Non-pigmented ciliary epithelial cell (primary cell): ENCODE measurements at regions not wholly inside any gene's neighbourhood (a gene's known extent, or its start where the extent isn't known, plus 50 kb on each side); places are given as distances from the start of the nearest gene placed in this dataset.

ENCODE experiments used
- DNase-seq: peaks from one replicate; pipeline ENCODE4 v3.0.0-alpha.2; 2010; ENCODE audit warnings: low read depth

DNA sequence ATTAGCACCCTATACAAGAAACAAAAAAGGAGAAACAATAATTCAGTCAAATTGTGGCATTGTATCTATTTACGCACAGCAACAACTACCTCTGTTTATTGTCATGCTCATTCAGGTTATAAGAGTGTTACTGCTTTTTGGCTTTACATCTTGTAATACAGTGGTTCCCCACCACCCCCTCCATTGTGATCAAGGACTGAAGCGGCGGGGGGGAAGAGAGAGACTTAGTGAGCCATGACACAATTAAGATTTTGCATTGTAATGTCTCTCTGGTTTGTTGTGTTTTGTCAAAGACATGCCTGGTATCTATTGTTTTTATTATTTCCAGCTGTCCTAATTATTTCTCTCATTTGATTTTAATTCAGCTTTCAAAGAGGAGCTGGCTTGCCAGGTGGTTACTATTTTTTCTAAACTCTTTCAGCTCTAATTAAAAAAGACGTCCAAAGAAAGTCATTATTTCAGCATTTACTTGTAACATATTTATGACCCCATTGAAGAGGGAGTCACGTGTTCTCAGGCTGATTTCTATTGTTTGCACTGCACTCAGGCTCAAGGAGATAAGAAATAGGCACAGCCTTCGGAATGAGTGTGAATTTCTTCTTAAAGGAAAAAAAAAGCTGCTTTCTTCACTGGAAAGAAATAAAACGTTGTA lies 234.4 kb upstream of the TBL1XR1 start:
- no peak for DNase-seq

DNA sequence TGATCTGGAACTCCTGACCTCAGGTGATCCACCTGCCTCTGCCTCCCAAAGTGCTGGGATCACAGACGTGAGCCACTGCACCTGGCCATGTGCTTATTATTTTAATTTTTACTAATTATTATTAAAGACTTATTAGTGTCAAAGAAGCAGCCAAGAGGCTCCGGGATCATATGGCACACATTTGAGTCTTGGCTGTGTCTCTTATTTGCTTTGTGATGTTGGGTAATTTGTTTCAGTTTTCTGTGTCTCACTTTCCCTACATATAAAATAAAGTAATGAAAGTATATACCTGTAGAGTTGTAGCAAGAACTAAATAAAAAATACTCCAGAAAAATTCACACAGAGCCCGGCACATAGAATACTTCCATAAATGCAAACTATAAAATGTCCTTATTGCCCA lies 238.0 kb upstream of the TBL1XR1 start:
- DNase-seq = no peak

GRCh38 chr3:177437513-177438337 lies 240.4 kb upstream of the TBL1XR1 start:
- no peak for DNase-seq

DNA sequence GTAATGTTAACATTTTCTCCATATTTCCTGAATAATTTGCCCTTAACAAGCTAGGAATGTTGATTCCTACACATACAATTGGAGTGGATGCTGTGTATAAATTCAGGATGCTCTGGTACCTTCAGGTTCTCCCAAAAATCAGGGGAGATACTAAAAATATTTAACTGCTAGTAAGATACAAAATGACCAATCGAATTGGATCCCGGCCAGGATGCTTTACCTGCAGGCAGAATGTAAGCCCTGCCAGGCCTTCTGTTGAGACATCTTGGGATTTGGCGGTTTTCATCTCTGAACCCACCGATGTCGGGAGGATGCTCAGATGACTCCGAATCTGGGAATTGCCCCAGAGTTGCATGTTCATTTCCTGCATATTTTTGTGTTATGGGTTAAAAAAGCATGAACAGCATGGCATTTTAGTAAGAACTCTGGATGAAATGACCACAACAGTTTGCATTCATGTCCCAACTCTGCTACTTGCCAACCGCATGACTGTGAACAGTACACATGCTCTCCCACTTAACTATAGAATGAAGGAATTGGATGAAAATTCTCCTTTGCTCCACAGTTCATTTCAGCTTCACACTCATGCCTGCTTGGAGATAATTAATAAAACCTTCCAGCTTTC lies 241.4 kb upstream of the TBL1XR1 start:
- no peak for DNase-seq

DNA sequence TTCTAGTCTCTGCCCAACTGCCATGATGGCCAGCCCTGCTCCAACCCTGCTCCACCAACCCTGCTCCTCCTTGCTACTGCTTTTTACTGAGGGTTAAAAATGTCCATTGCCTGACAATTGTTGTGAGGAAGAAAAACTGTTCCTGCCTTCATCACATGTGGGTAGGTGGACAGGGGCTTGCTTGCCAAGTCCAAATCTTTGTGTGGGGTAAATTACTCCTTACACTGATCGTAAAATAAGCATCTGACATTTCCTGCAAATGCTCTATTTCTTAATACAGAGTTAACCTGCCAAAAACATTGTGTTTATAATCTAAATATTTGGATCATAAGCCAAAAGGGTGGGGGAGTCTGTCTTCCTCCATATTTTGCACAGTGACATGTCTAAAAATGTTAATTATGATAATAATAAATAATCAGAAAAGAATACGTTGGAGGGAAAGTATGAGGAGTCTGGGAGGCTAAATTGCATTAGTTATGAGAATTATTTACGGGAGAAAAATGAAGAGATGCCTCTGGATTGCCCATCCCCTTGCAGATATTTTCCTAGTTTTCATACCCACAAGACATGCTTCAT lies 242.5 kb upstream of the TBL1XR1 start:
- DNase-seq = no peak

DNA sequence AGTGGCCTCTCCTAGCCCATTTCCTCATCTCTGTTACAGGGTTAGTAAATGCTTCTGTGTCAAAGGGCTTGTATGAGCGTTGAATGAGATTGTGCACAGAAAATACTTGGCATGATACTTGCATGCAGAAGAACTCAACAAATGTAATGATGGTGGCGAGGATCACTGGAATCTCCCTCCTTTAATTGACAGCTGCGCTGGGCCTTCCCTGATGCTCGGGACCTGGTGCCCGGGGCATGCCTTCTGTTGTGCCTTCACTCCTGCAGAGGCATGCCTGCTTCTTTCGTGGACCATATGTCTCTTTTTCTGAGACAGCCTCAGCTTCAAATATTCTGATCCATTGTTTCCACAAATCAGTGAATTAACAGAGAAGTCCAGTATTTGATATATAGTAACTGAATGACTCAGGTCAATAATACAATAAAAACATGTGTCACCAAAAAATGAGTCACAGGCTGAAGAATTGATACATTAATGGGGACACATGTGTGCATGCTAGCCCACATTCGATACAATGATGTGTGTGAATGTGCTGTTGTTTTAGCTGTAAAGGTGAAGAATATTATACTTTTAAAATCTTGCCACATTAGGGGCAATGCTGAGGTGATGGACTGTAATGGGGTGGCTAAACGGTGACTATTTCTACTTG lies 243.3 kb upstream of the TBL1XR1 start:
- no peak for DNase-seq

- DNase-seq = no peak
These were observed 244.1 kb upstream of the TBL1XR1 start for GRCh38 chr3:177441276-177441812.

- no peak for DNase-seq
These were observed 244.7 kb upstream of the TBL1XR1 start for GRCh38 chr3:177441813-177442646.

- no peak for DNase-seq
These were observed 246.2 kb upstream of the TBL1XR1 start for GRCh38 chr3:177443469-177443868.

- DNase-seq = no peak
These were observed 247.4 kb upstream of the TBL1XR1 start for GRCh38 chr3:177444696-177445095.

GRCh38 chr3:177445549-177445948 lies 248.3 kb upstream of the TBL1XR1 start:
- DNase-seq = no peak

DNA sequence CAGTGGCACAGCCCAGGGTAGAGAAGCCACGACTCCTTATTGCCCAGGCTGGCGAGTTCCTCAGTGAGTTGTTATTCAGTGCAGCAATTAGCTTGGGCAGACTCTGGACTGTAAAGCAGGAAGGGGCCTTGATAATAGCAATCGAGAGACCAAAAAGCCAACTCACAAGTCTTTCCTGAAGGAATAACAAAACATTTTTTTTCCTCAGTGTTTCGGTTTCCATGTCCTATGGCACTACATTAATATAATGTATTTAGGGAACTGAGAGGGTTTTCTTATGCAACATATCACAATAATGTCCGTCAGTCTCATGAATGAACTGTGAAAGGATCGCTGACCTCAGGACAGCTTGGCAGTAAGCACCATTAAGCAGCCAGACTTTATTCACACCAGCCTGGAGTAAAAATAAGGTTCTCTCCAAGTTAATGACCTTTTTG lies 248.9 kb upstream of the TBL1XR1 start:
- no peak for DNase-seq

GRCh38 chr3:177447938-177448337 lies 250.7 kb upstream of the TBL1XR1 start:
- DNase-seq = no peak

DNA sequence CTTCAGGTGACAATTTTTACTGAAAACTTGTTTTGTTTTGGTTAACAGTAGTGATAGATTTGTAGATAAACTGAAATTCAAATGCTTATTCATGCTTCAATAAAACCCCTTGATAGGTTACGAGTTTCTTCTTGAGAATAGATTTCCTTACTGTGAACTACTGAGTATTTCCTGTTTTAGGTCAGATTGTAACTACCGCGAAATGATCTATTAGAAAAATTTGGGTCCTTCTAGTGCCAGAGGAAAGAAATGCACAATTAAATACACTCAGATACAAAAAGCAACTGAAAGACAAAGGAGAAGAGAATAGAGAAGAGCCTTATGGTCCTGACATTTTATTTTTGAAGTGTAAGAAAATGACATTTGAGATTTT lies 251.7 kb upstream of the TBL1XR1 start:
- DNase-seq = no peak

GRCh38 chr3:177449360-177450006 lies 252.2 kb upstream of the TBL1XR1 start:
- peak; percentile 92 for DNase-seq

DNA sequence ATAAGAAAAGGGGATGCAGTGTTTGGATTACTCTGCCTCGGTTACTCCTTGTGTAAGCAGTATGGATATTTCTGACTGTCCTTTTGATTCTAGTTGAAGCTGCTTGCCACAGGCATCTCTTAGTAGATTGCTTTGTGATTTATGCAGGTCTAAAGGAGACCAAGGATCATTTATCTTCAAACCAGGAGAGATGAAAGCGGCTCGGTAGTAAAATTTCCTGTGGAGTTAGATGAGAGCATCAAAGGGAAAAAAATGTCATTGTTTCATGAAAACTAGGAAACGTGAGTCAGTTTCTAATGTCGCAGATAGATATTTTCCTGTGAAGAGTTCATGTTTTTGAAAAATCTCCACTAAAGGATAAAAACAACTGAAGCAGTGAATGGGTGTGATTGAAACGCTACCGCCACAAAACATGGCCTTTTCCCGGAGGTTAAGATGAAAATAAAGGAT lies 254.0 kb upstream of the TBL1XR1 start:
- no peak for DNase-seq

DNA sequence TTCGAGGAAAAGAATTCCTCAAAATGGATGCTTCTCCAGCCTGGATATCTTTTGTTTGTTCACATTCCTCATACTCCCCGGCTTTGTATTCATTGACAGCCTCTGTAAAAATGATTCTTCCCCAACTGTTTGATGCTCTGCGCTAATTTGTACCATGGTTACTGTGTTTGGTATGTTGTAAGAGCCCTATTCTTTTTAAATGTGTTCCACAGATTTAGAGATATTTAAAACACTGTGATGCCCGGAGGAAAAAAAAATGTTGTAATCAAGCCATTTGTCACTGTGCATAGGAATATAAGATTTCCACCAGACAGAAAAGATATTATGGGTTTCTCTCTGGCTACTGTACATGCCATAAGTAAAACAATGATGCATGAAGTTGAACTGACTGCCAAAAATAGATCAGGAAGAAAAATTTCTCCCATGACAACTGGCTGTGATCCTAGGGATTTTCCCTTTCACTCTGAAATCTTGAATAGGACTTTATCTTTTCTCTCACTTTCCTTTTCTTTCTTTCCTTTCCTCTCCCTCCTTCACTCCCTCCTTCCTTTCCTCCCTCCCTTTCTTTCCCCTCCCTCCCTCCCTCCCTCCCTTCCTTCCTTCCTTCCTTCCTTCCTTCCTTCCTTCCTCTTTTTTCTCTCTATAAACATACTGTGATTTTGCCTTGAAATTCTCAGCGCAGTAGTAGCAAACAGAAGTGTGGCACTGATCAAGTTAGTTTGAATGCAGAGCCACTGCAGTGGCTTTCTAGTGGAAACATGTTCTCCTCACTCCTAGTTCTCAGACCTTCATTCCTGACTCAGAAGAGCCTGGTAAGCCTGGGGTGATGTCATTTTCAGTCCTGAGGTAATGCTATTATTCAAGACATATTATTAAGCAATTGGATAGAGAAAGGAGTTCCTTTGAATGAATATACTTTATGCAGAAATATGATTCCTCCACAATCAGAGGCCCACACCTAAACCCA lies 254.9 kb upstream of the TBL1XR1 start:
- DNase-seq = peak; percentile 94

DNA sequence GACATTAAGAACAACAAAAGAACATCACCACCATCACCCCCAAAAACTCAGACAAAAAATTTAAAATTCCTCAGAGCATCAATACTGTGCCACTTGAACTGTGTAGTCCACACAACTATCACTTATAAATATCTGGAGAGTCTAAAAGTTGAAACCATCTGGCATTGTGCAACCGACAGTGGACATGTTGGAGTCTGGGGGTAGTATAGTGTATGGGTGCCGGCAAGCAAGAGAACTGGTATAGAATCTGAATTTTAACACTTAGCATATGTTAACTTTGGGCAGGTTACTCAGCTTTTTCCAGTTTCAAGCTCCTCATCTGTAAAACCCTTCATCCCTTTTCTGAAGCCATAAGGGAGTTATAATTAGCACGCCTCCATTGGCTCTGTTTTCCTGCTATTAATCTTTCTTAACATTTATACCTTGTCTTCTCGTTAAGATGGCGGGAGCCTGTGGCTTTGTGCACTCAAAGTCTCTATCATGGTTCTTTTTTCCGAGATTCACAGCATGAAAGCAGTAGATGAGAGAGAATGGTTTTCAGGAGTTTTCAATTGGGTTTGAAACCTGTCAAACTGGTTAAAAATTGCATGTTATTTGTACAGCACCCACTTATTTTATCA lies 255.7 kb upstream of the TBL1XR1 start:
- no peak for DNase-seq

- no peak for DNase-seq
These were observed 256.2 kb upstream of the TBL1XR1 start for GRCh38 chr3:177453451-177453844.
